T-cell (primary cell): ENCODE measurements at regions not wholly inside any gene's neighbourhood (a gene's known extent, or its start where the extent isn't known, plus 50 kb on each side); places are given as distances from the start of the nearest gene placed in this dataset.

ENCODE experiments used
- ATAC-seq, 4 experiments: fragments of 200-7000 bp in 3 of 4; fragments of 150-1000 bp in 1 of 4; cut with Tn5 transposase; replicated peaks in 1 of 4; 1 replicate in 3 of 4; 2 replicates in 1 of 4; pipeline ENCODE4 v1.10.0; 2021; ENCODE audit warnings: moderate library complexity in 3 of 4, mild to moderate bottlenecking in 2 of 4, moderate number of reproducible peaks in 1 of 4
- CTCF ChIA-PET, 2 donors: fragments of 300-600 bp; sonication (Branson Sonifier 250); formaldehyde crosslinking; loops; one replicate each; lab custom pipeline; 2022; ENCODE audit warnings: antibody characterized with exemption in 2 of 2; lab: Charles Lee
- POLR2A ChIA-PET, 2 donors: fragments of 300-600 bp; sonication (Branson Sonifier 250); formaldehyde crosslinking; loops; one replicate each; lab custom pipeline; 2022; ENCODE audit warnings: antibody characterized with exemption in 2 of 2; lab: Charles Lee
- DNase-seq, 35 experiments: peaks; one replicate each; pipeline versions ENCODE4 v3.0.0 to v3.0.0-alpha.2; 2013 to 2023
- H3K27ac ChIP-seq: one replicate; pipeline ENCODE4 v1.5.1; 2013; ENCODE audit warnings: low read length
- H3K27me3 ChIP-seq, 2 experiments: replicated peaks in 1 of 2; 1 replicate in 1 of 2; 2 replicates in 1 of 2; pipeline versions ENCODE4 v1.6.1 to v1.7.0; 2013; ENCODE audit warnings: low read length in 1 of 2, mixed read lengths in 1 of 2; ENCODE audit not compliant: control insufficient read depth in 2 of 2, insufficient read depth in 2 of 2; ENCODE audit errors: extremely low read depth in 1 of 2
- H3K36me3 ChIP-seq, 2 donors: 1 replicate in 1 of 2; 2 replicates in 1 of 2; pipeline versions ENCODE4 v1.6.1 to v1.7.0; 2013; ENCODE audit warnings: low read length in 1 of 2; ENCODE audit not compliant: control insufficient read depth in 2 of 2, insufficient read depth in 1 of 2; ENCODE audit errors: extremely low read depth in 1 of 2
- H3K4me1 ChIP-seq, 2 experiments: 1 replicate in 1 of 2; 2 replicates in 1 of 2; pipeline versions ENCODE4 v1.6.1 to v1.7.0; 2013; ENCODE audit warnings: low read length in 2 of 2, mixed read lengths in 1 of 2; ENCODE audit not compliant: insufficient read depth in 2 of 2, control insufficient read depth in 1 of 2; ENCODE audit errors: extremely low read depth in 1 of 2
- H3K4me3 ChIP-seq, 2 donors: 1 replicate in 1 of 2; 2 replicates in 1 of 2; pipeline versions ENCODE4 v1.5.1 to v1.7.0; 2013; ENCODE audit warnings: mild to moderate bottlenecking in 2 of 2, low read length in 1 of 2, moderate library complexity in 1 of 2; ENCODE audit not compliant: control insufficient read depth in 1 of 2; ENCODE audit errors: extremely low read depth in 1 of 2
- H3K9me3 ChIP-seq: 2 replicates; pipeline ENCODE4 v1.7.0; 2013
- H3K27ac Mint-ChIP-seq, 2 donors: one replicate each; pipeline ENCODE4 v1.8.0; 2020 to 2021; ENCODE audit warnings: mild to moderate bottlenecking in 2 of 2, mixed read lengths in 2 of 2
- H3K27me3 Mint-ChIP-seq, 2 donors: one replicate each; pipeline ENCODE4 v1.8.0; 2021 to 2022; ENCODE audit warnings: mixed read lengths in 2 of 2
- H3K36me3 Mint-ChIP-seq: one replicate; pipeline ENCODE4 v1.8.0; 2021; ENCODE audit warnings: mixed read lengths
- H3K4me1 Mint-ChIP-seq, 3 donors: one replicate each; pipeline ENCODE4 v1.8.0; 2020 to 2022; ENCODE audit warnings: mixed read lengths in 3 of 3, mild to moderate bottlenecking in 1 of 3
- H3K4me3 Mint-ChIP-seq, 3 donors: one replicate each; pipeline ENCODE4 v1.8.0; 2020 to 2022; ENCODE audit warnings: mild to moderate bottlenecking in 3 of 3, mixed read lengths in 3 of 3, moderate library complexity in 3 of 3
- H3K9me3 Mint-ChIP-seq, 3 donors: one replicate each; pipeline ENCODE4 v1.8.0; 2020 to 2022; ENCODE audit warnings: mixed read lengths in 3 of 3
- WGBS: methylation state at CpG from one replicate; pipeline ENCODE4 v1.1.5; 2013; ENCODE audit warnings: missing lambda C conversion rate; ENCODE audit not compliant: insufficient coverage; 5-methylcytosine and 5-hydroxymethylcytosine counted together

GRCh38 chr2:145157741-145158591 lies 638.0 kb upstream of the ZEB2 start:
- ChIA-PET POLR2A (interaction anchor here in 1 of 2 donors (0.5 kb wide), 1 partner anchor 20 kb away, joined by 3 read pairs; no protein-coding TSS in a partner anchor), CTCF (no interaction called here)
- ATAC-seq = no peak
- no peaks in the 10 kb centered on the region for H3K4me1 Mint-ChIP-seq
- H3K4me3 ChIP-seq = no peak overlapping the region
- H3K9me3 ChIP-seq = no peaks in the 10 kb centered on the region
- H3K27ac ChIP-seq = no peak overlapping the region
- H3K36me3 Mint-ChIP-seq = no peaks in the 10 kb centered on the region
- H3K9me3 Mint-ChIP-seq = peaks cover 8 to 22% (median 11%) of the 10 kb centered on the region in 3 donors
- H3K4me1 ChIP-seq = no peaks in the 10 kb centered on the region
- no peaks in the 10 kb centered on the region for H3K36me3 ChIP-seq
- no peak for DNase-seq
- no peak overlapping the region for H3K4me3 Mint-ChIP-seq
- H3K27me3 ChIP-seq = no peaks in the 10 kb centered on the region
- no peaks in the 10 kb centered on the region for H3K27me3 Mint-ChIP-seq
- 71% methylated on average over 1 of the region's 3 CpGs for WGBS
- no peak overlapping the region for H3K27ac Mint-ChIP-seq

- ChIA-PET POLR2A (interaction anchor here in 1 of 2 donors (0.5 kb wide), 1 partner anchor 19 kb away, joined by 3 read pairs; no protein-coding TSS in a partner anchor), CTCF (no interaction called here)
- no peak overlapping the region for H3K4me3 ChIP-seq
- Mint-ChIP-seq H3K27me3 (no peaks in the 10 kb centered on the region), H3K9me3 (peaks cover 8 to 24% (median 11%) of the 10 kb centered on the region in 3 donors), H3K27ac (no peak overlapping the region), H3K36me3 (no peaks in the 10 kb centered on the region), H3K4me3 (no peak overlapping the region), H3K4me1 (no peaks in the 10 kb centered on the region)
- no peaks in the 10 kb centered on the region for H3K9me3 ChIP-seq
- H3K36me3 ChIP-seq = no peaks in the 10 kb centered on the region
- H3K27me3 ChIP-seq = no peaks in the 10 kb centered on the region
- DNase-seq (no peak), ATAC-seq (no peak)
- no peak overlapping the region for H3K27ac ChIP-seq
- H3K4me1 ChIP-seq = no peaks in the 10 kb centered on the region
These were observed 637.2 kb upstream of the ZEB2 start for GRCh38 chr2:145157036-145157675.

- Mint-ChIP-seq H3K36me3 (no peaks in the 10 kb centered on the region), H3K9me3 (peaks cover 8 to 28% (median 15%) of the 10 kb centered on the region in 3 donors), H3K4me1 (no peaks in the 10 kb centered on the region), H3K4me3 (no peak overlapping the region), H3K27ac (no peak overlapping the region), H3K27me3 (no peaks in the 10 kb centered on the region)
- Histone ChIP-seq H3K4me1 (no peaks in the 10 kb centered on the region), H3K4me3 (no peak overlapping the region), H3K36me3 (no peaks in the 10 kb centered on the region), H3K27me3 (no peaks in the 10 kb centered on the region), H3K27ac (no peak overlapping the region), H3K9me3 (no peaks in the 10 kb centered on the region)
- DNase-seq (no peak), ATAC-seq (no peak)
- CTCF ChIA-PET = no interaction called here
- WGBS = 100% methylated on average over 2 of the region's 2 CpGs
- POLR2A ChIA-PET = no interaction called here
These were observed 636.3 kb upstream of the ZEB2 start for GRCh38 chr2:145156199-145156598.

- no peaks in the 10 kb centered on the region for H3K4me1 ChIP-seq
- no peaks in the 10 kb centered on the region for H3K9me3 ChIP-seq
- H3K27ac ChIP-seq = no peak overlapping the region
- H3K27me3 ChIP-seq = no peaks in the 10 kb centered on the region
- CTCF ChIA-PET = interaction anchor here (0.6 to 0.7 kb wide), 2 partner anchors 12 to 1463 kb away, joined by 3 to 5 read pairs; no protein-coding TSS in a partner anchor
- ATAC-seq (no peak), DNase-seq (no peak)
- H3K36me3 ChIP-seq = no peaks in the 10 kb centered on the region
- POLR2A ChIA-PET = no interaction called here
- no peaks in the 10 kb centered on the region for H3K4me1 Mint-ChIP-seq
- no peak overlapping the region for H3K4me3 ChIP-seq
- no peaks in the 10 kb centered on the region for H3K27me3 Mint-ChIP-seq
- no CpG with 5 or more reads among the region's 2 CpGs for WGBS
- H3K27ac Mint-ChIP-seq = no peak overlapping the region
- H3K9me3 Mint-ChIP-seq = peaks cover 8 to 30% (median 15%) of the 10 kb centered on the region in 3 donors
- no peaks in the 10 kb centered on the region for H3K36me3 Mint-ChIP-seq
- H3K4me3 Mint-ChIP-seq = no peak overlapping the region
These were observed 635.3 kb upstream of the ZEB2 start for GRCh38 chr2:145155196-145155595.

GRCh38 chr2:145154731-145155130 lies 634.8 kb upstream of the ZEB2 start:
- H3K27me3 Mint-ChIP-seq = no peaks in the 10 kb centered on the region
- H3K4me1 Mint-ChIP-seq = no peaks in the 10 kb centered on the region
- WGBS = no CpG with 5 or more reads among the region's 2 CpGs
- no peak overlapping the region for H3K4me3 Mint-ChIP-seq
- POLR2A ChIA-PET = no interaction called here
- Histone ChIP-seq H3K27ac (no peak overlapping the region), H3K4me3 (no peak overlapping the region), H3K4me1 (no peaks in the 10 kb centered on the region), H3K27me3 (no peaks in the 10 kb centered on the region), H3K36me3 (no peaks in the 10 kb centered on the region), H3K9me3 (no peaks in the 10 kb centered on the region)
- CTCF ChIA-PET = interaction anchor here (0.6 to 0.7 kb wide), 2 partner anchors 12 to 1463 kb away, joined by 3 to 5 read pairs; no protein-coding TSS in a partner anchor
- DNase-seq (no peak), ATAC-seq (no peak)
- H3K9me3 Mint-ChIP-seq = peaks cover 8 to 30% (median 15%) of the 10 kb centered on the region in 3 donors
- no peak overlapping the region for H3K27ac Mint-ChIP-seq
- H3K36me3 Mint-ChIP-seq = no peaks in the 10 kb centered on the region

- Histone ChIP-seq H3K4me1 (no peaks in the 10 kb centered on the region), H3K36me3 (no peaks in the 10 kb centered on the region), H3K9me3 (no peaks in the 10 kb centered on the region), H3K27ac (no peak overlapping the region), H3K27me3 (no peaks in the 10 kb centered on the region), H3K4me3 (no peak overlapping the region)
- H3K27me3 Mint-ChIP-seq = no peaks in the 10 kb centered on the region
- no peaks in the 10 kb centered on the region for H3K36me3 Mint-ChIP-seq
- DNase-seq (no peak), ATAC-seq (no peak)
- H3K4me3 Mint-ChIP-seq = no peak overlapping the region
- ChIA-PET CTCF (no interaction called here), POLR2A (no interaction called here)
- no peaks in the 10 kb centered on the region for H3K4me1 Mint-ChIP-seq
- H3K27ac Mint-ChIP-seq = no peak overlapping the region
- peaks cover 2 to 11% (median 4%) of the 10 kb centered on the region in 3 donors for H3K9me3 Mint-ChIP-seq
These were observed 626.8 kb upstream of the ZEB2 start for GRCh38 chr2:145146691-145147090.
